Thymus (tissue), 11 donors: ENCODE measurements at regions not wholly inside any gene's neighbourhood (a gene's known extent, or its start where the extent isn't known, plus 50 kb on each side); places are given as distances from the start of the nearest gene placed in this dataset.

Experiments used
- DNase-seq, 9 donors: peaks; one replicate each; pipeline ENCODE4 v3.0.0-alpha.2; 2013; ENCODE audit warnings: low spot score in 9 of 9, low read depth in 6 of 9, missing footprints in 1 of 9
- H3K27ac ChIP-seq, 2 donors: one replicate each; pipeline ENCODE4 v1.5.1; 2013; ENCODE audit warnings: control low read depth in 1 of 2, low read depth in 1 of 2, low read length in 1 of 2, mild to moderate bottlenecking in 1 of 2, moderate library complexity in 1 of 2
- H3K27me3 ChIP-seq, 2 donors: one replicate each; pipeline ENCODE4 v1.5.1; 2013; ENCODE audit warnings: low read length in 1 of 2; ENCODE audit not compliant: control insufficient read depth in 2 of 2, insufficient read depth in 1 of 2
- H3K36me3 ChIP-seq, 2 donors: one replicate each; pipeline ENCODE4 v1.5.1; 2013; ENCODE audit warnings: low read length in 1 of 2, mild to moderate bottlenecking in 1 of 2, moderate library complexity in 1 of 2; ENCODE audit not compliant: control insufficient read depth in 2 of 2, insufficient read depth in 2 of 2
- H3K4me1 ChIP-seq, 2 donors: one replicate each; pipeline ENCODE4 v1.5.1; 2013; ENCODE audit warnings: low read length in 2 of 2; ENCODE audit not compliant: control insufficient read depth in 2 of 2, insufficient read depth in 2 of 2
- H3K4me3 ChIP-seq, 2 donors: one replicate each; pipeline ENCODE4 v1.5.1; 2013; ENCODE audit warnings: low read length in 2 of 2, control low read depth in 1 of 2, mild to moderate bottlenecking in 1 of 2
- H3K9me3 ChIP-seq, 2 donors: one replicate each; pipeline ENCODE4 v1.5.1; 2013; ENCODE audit warnings: low read length in 1 of 2, mild to moderate bottlenecking in 1 of 2; ENCODE audit not compliant: control insufficient read depth in 2 of 2, insufficient read depth in 1 of 2
- WGBS: extraction: QIAGEN DNeasy Blood & Tissue Kit; methylation state at CpG from one replicate; pipeline ENCODE4 v1.1.7; 2013; 5-methylcytosine and 5-hydroxymethylcytosine counted together
- donor health status: healthy.

DNA sequence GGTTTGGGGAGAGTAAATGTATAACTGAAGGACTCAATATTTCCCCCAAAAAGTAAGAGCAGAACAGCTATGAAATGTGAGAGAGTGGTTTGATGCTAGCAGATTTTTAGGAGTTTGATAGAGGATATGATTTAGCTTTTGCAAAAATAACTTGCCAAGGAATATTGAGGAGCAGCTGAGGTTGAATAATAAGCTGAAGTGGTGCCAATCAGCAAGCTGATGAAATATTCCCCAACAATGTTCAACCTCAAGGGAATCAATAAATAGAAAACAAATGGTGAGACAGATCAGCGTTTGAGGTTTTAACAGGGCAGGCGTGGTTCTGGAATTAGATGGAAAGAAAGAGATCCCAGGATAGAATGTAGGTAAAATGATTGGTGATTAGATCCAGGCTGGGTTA is 413.4 kb upstream of the ADAMTS5 start:
- DNase-seq = no peak
- H3K4me1 ChIP-seq = no peaks in the 10 kb centered on the region
- H3K36me3 ChIP-seq = no peaks in the 10 kb centered on the region
- no peaks in the 10 kb centered on the region for H3K27me3 ChIP-seq
- no peak overlapping the region for H3K27ac ChIP-seq
- no peak overlapping the region for H3K4me3 ChIP-seq
- H3K9me3 ChIP-seq = no peaks in the 10 kb centered on the region
- WGBS = 85% methylated on average over 2 of the region's 2 CpGs

DNA sequence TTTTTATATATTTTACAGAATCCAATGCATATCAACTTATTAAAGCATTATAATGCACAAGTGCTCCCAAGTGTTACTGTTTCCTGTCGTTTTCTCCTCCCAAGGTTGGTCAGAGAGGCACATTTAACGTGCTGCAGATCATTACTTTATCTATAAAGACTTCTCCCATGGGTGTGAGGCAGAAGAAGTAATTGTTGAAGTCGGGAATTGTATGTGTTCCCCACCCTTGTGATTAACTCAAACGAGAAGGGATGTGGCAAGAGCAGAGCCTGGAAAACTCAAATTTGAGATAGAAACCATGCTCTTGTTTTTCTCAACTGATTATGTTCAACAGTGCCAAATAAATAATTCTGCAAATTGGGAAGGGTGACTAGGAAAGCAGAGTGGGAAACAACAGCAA is 412.5 kb upstream of the ADAMTS5 start:
- Histone ChIP-seq H3K4me1 (no peaks in the 10 kb centered on the region), H3K4me3 (no peak overlapping the region), H3K9me3 (no peaks in the 10 kb centered on the region), H3K36me3 (no peaks in the 10 kb centered on the region), H3K27me3 (no peaks in the 10 kb centered on the region), H3K27ac (no peak overlapping the region)
- no peak for DNase-seq
- whole genome bisulfite sequencing = 55% methylated on average over 4 of the region's 4 CpGs

DNA sequence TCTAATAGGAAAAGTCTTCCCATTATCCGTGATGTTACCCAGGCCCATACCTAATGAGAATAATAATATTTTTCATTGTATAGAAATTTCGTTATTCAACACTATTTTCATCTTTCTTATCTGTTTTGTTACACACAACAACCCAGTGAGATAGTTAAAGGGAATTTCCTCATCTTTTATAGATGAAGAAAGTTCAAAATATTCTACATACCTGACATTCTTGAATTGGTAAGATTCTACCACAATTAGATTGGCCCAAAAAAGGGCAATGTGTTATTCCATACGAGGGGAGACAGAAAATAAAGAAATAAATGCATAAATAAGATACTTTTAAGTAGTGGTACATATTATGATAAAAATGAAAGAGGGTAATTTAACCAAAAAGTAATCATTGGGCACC is 405.5 kb upstream of the ADAMTS5 start:
- H3K4me1 ChIP-seq = no peaks in the 10 kb centered on the region
- H3K36me3 ChIP-seq = no peaks in the 10 kb centered on the region
- no peak overlapping the region for H3K27ac ChIP-seq
- 79% methylated on average over 3 of the region's 3 CpGs for WGBS
- H3K4me3 ChIP-seq = no peak overlapping the region
- DNase-seq = no peak
- H3K9me3 ChIP-seq = peaks cover 0 to 4% of the 10 kb centered on the region in 2 donors
- no peaks in the 10 kb centered on the region for H3K27me3 ChIP-seq

DNA sequence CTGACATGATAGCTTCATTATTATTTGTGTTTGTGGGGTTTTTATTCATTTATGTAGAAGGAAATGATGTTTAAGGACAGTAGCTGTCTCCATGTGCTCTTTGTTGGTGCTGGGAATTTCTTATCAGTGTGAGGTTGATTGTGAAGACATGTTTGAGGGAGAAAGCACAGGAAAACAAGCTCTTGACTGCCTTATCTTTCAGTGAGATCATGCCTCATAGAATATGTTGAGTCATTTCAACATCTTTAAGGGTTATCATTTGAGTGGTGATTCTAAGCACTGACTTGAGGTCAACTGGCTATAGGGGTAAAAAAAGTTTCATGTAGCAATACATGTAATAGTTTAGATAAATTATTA is 405.1 kb upstream of the ADAMTS5 start:
- H3K4me3 ChIP-seq = no peak overlapping the region
- H3K27ac ChIP-seq = no peak overlapping the region
- no peak for DNase-seq
- no peaks in the 10 kb centered on the region for H3K4me1 ChIP-seq
- no peaks in the 10 kb centered on the region for H3K36me3 ChIP-seq
- H3K27me3 ChIP-seq = no peaks in the 10 kb centered on the region
- peaks cover 0 to 4% of the 10 kb centered on the region in 2 donors for H3K9me3 ChIP-seq

DNA sequence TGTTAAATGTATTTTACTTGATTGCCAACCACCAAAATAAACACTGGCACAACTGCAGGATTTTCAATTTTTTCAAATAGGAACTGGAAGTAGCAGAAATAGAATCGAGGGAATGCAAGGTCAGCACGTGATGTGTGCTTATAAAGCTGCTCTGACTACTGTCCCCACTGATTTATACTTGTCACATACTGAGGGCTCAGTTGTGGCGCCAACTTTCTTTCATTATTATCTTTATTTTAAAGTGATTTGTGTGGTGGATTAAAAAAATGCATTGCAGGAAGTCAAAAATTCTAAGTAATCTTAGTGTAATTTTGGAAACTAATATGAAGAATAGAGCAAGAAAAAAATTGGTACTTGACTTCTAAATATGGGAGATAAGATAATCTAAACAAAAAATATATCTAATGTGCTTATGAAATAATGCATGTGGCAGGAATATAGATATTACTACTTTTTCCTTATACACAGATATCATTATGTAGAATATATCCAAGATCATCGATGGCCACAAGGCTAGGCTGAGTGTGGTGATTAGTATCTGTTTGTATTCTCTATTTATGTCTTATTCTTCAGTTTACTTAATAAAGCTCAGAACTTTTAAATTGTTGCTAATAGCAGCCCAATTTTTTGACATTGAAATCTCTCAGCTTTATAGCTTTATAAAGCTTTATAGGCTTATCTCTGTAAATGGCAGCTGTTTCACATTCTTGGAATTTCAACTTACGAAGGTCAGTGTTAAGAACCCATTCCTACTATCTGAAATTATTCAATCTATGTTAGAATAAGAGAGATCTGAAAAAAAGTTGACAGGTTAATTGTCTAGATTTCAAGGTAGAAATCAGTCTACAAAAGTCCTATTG is 404.5 kb upstream of the ADAMTS5 start:
- Histone ChIP-seq H3K4me3 (no peak overlapping the region), H3K27ac (no peak overlapping the region), H3K9me3 (peaks cover 0 to 4% of the 10 kb centered on the region in 2 donors), H3K36me3 (no peaks in the 10 kb centered on the region), H3K27me3 (no peaks in the 10 kb centered on the region), H3K4me1 (no peaks in the 10 kb centered on the region)
- no peak for DNase-seq
- WGBS = 85% methylated on average over 5 of the region's 5 CpGs

DNA sequence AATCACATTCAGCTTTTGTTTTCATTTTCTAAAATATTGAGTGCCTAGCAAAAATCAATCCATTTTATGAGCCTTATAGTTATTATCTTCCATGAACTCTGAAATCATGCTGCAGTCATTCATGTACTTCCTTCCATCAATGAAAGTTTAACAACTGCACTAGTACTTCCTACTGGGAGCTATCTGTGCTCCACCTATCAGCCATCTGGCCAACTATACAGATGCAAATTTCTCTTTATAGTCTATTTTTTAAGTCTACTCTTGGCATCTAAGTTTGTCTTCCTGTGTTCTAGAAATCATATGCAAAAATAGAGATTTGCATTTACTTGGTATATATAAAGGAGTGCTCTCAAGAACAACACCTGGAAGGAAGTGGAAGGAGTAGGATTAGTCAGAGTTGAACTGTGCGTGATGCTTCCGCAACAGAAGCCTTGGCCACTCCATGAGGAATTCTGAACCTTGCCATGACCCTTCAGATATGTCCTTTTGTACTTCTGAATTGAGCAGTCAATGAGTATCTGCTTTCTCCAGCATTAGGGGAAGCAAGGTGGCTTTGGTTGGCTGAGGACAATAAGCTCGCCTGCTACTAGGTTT is 403.2 kb upstream of the ADAMTS5 start:
- Histone ChIP-seq H3K27me3 (no peaks in the 10 kb centered on the region), H3K4me3 (no peak overlapping the region), H3K27ac (no peak overlapping the region), H3K36me3 (no peaks in the 10 kb centered on the region), H3K9me3 (peaks cover 0 to 4% of the 10 kb centered on the region in 2 donors), H3K4me1 (no peaks in the 10 kb centered on the region)
- WGBS = 87% methylated on average over 3 of the region's 3 CpGs
- no peak for DNase-seq

DNA sequence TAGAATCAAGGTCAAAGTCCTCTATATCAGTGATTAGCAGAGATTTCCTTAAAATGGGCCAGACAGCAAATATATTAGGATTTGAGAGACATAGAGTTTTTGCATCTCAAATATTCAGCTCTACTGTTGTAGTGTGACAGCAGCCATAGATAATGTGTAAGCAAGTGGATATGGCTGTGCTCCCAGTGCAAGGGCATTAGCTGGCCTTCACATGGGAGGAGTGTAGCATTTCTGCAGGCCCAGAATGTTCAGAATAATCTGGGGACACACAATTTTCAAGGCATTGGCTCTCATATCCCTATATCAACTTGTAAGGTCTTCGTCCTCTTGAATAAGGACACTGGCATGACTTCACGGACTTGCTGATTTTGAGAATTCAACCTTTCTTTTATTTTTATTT is 402.3 kb upstream of the ADAMTS5 start:
- 95% methylated on average over 2 of the region's 2 CpGs for WGBS
- Histone ChIP-seq H3K4me1 (no peaks in the 10 kb centered on the region), H3K27me3 (no peaks in the 10 kb centered on the region), H3K9me3 (peaks cover 0 to 4% of the 10 kb centered on the region in 2 donors), H3K27ac (no peak overlapping the region), H3K36me3 (no peaks in the 10 kb centered on the region), H3K4me3 (no peak overlapping the region)
- DNase-seq = no peak

DNA sequence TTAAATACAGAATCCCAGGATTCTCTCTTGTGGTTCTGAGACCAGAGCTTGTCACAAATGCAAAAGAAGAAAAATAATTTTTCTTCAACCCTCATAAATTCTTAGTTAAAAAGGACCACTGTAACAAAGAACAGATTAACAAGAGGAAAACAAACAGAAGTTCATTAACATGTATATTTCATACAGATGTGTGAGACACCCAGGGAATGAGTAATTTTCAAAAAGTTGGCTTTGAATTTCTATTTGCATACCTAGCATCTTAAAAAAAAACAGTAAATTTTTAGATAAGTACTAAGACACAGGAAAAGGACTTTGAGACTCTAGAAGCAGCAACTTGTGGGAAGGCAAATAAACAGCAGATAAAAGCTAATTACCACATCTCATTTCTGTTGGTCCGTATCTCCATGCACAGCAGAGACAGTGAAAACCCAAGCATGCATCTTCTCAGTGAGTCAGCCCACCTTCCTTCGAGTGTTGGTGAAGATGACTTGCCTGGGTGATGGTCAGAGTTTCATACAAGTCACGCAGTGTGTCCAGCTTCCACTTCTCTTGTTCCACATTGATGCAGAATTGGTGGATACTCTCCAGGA is 399.9 kb upstream of the ADAMTS5 start:
- DNase-seq = no peak
- Histone ChIP-seq H3K4me3 (no peak overlapping the region), H3K27ac (no peak overlapping the region), H3K36me3 (no peaks in the 10 kb centered on the region), H3K9me3 (peaks cover 0 to 4% of the 10 kb centered on the region in 2 donors), H3K27me3 (no peaks in the 10 kb centered on the region), H3K4me1 (no peaks in the 10 kb centered on the region)
- 91% methylated on average over 3 of the region's 3 CpGs for WGBS

DNA sequence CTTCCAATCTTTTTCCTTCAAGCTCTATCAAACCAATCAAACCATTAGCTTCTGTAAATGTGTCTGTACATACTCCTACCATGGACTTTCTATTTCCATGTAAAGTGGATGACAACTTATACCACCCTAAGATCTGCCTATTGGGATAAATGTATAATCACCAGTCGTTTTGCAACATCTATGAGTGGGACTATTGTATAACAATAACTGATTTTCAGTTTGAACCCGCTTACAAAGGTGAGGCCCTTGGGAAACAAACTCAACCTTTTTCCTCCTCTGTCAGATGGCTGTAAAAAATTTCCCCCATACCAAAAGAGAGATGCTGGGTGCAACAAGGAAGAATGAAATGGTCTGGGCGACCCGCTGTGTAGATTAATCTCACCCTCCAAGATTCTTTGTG is 399.1 kb upstream of the ADAMTS5 start:
- 86% methylated on average over 4 of the region's 4 CpGs for WGBS
- Histone ChIP-seq H3K27me3 (no peaks in the 10 kb centered on the region), H3K4me1 (no peaks in the 10 kb centered on the region)

More for the DNA sequence above, 399.1 kb upstream of the ADAMTS5 start:
- Histone ChIP-seq H3K27ac (no peak overlapping the region), H3K4me3 (no peak overlapping the region), H3K9me3 (peaks cover 0 to 4% of the 10 kb centered on the region in 2 donors), H3K36me3 (no peaks in the 10 kb centered on the region)
- no peak for DNase-seq
